ENCODE measurements at regions not wholly inside any gene's neighbourhood (a gene's known extent, or its start where the extent isn't known, plus 50 kb on each side); places are given as distances from the start of the nearest gene placed in this dataset.

DNA sequence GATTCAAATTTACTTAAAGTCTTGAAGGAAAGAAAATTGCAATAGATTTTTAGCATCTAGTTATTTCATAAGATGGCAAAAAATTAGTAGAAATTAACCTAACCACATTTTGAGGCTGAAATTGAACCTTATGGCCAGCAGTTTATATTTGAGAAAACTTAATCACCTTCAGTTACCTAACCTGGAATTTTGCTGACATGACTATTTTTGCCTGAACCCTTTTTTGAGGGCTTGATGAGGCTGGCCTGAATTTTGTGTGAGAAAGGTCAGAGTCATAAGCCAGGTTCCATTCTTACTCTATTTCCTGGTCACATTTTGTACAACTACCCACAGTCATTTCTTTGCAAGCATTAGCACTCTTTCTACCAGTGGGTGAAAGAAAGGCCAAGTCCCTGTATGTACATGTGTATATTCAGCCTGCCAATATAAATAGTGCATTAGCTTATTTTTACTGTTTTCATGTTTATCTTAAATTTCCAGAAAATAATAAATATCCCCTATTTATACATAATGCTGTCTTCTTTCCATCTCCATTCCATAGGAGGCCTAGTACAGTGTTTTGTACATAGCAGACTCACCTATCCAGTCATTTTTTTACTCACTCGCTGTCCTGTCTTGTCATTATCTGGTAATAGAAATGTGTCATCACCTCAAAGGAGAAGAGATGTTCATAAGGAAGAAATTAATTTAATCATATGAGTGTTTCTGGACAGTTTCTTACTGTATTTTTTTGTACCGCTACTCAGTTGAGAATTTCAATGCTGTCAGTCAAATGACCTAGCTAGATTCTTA, 108.4 kb upstream of the SGCD start:
- no peak overlapping the region for H3K9ac ChIP-seq (ENCODE audit: low read depth in 1 of 2, low read length in 2 of 2)
- H3K27me3 ChIP-seq (ENCODE audit: control insufficient read depth in 4 of 4, insufficient read depth in 4 of 4, low read length in 3 of 4), result peaks cover 0 to 3% (median 0%) of the 10 kb centered on the region in 4 donors
- no peaks in the 10 kb centered on the region for H3K36me3 ChIP-seq (ENCODE audit: control insufficient read depth in 4 of 4, insufficient read depth in 3 of 4, low read depth in 1 of 4, low read length in 3 of 4)
- H3K4me1 ChIP-seq (ENCODE audit: control insufficient read depth in 4 of 4, insufficient read depth in 4 of 4, low read length in 3 of 4), result no peaks in the 10 kb centered on the region
- H3K9me3 ChIP-seq (ENCODE audit: control insufficient read depth in 4 of 4, low read length in 3 of 4), result peaks cover 0 to 2% (median 0%) of the 10 kb centered on the region in 4 donors
- no peak for DNase-seq (ENCODE audit: low spot score)
- 96% methylated on average over 2 of the region's 2 CpGs for whole genome bisulfite sequencing
- no peak overlapping the region for H3K27ac ChIP-seq (ENCODE audit: low read depth in 1 of 2, low read length in 2 of 2)
- no peak for TF ChIP-seq YY1 (IDR thresholded peaks at IDR 0.05)
- no peak for TF ChIP-seq GABPA (IDR thresholded peaks at IDR 0.05 in 1 of 2, conservative IDR thresholded peaks at IDR 0.05 in 1 of 2)
- no peak for TF ChIP-seq RAD21 (IDR thresholded peaks at IDR 0.05)
- no peak for TF ChIP-seq HNF4A (conservative IDR thresholded peaks at IDR 0.05)
- TF ChIP-seq NR2F2 (IDR thresholded peaks at IDR 0.05), result no peak
- TF ChIP-seq FOXA1 (IDR thresholded peaks at IDR 0.05), result no peak
- no peak for TF ChIP-seq EGR1 (IDR thresholded peaks at IDR 0.05; ENCODE audit: low read depth in 2 of 2)
- no peak for TF ChIP-seq CTCF (IDR thresholded peaks at IDR 0.05; ENCODE audit: low read depth, low read length, missing input control)
- no peak for TF ChIP-seq RXRA (IDR thresholded peaks at IDR 0.05)
- TF ChIP-seq TAF1 (conservative IDR thresholded peaks at IDR 0.05), result no peak
- TF ChIP-seq MAX (IDR thresholded peaks at IDR 0.05), result no peak
- no peak for TF ChIP-seq HNF4G (IDR thresholded peaks at IDR 0.05)
- TF ChIP-seq, protein P1, sequence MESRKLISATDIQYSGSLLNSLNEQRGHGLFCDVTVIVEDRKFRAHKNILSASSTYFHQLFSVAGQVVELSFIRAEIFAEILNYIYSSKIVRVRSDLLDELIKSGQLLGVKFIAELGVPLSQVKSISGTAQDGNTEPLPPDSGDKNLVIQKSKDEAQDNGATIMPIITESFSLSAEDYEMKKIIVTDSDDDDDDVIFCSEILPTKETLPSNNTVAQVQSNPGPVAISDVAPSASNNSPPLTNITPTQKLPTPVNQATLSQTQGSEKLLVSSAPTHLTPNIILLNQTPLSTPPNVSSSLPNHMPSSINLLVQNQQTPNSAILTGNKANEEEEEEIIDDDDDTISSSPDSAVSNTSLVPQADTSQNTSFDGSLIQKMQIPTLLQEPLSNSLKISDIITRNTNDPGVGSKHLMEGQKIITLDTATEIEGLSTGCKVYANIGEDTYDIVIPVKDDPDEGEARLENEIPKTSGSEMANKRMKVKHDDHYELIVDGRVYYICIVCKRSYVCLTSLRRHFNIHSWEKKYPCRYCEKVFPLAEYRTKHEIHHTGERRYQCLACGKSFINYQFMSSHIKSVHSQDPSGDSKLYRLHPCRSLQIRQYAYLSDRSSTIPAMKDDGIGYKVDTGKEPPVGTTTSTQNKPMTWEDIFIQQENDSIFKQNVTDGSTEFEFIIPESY (IDR thresholded peaks at IDR 0.05), result no peak
- TF ChIP-seq, protein P2, sequence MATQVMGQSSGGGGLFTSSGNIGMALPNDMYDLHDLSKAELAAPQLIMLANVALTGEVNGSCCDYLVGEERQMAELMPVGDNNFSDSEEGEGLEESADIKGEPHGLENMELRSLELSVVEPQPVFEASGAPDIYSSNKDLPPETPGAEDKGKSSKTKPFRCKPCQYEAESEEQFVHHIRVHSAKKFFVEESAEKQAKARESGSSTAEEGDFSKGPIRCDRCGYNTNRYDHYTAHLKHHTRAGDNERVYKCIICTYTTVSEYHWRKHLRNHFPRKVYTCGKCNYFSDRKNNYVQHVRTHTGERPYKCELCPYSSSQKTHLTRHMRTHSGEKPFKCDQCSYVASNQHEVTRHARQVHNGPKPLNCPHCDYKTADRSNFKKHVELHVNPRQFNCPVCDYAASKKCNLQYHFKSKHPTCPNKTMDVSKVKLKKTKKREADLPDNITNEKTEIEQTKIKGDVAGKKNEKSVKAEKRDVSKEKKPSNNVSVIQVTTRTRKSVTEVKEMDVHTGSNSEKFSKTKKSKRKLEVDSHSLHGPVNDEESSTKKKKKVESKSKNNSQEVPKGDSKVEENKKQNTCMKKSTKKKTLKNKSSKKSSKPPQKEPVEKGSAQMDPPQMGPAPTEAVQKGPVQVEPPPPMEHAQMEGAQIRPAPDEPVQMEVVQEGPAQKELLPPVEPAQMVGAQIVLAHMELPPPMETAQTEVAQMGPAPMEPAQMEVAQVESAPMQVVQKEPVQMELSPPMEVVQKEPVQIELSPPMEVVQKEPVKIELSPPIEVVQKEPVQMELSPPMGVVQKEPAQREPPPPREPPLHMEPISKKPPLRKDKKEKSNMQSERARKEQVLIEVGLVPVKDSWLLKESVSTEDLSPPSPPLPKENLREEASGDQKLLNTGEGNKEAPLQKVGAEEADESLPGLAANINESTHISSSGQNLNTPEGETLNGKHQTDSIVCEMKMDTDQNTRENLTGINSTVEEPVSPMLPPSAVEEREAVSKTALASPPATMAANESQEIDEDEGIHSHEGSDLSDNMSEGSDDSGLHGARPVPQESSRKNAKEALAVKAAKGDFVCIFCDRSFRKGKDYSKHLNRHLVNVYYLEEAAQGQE (IDR thresholded peaks at IDR 0.05), result no peak
- TF ChIP-seq ATF3 (IDR thresholded peaks at IDR 0.05), result no peak
- no peak overlapping the region for H3K4me3 ChIP-seq (ENCODE audit: low read depth in 1 of 3, low read length in 3 of 3)

Measured in liver (tissue), 8 donors.